Neuron (in vitro differentiated cells): ENCODE measurements at regions not wholly inside any gene's neighbourhood (a gene's known extent, or its start where the extent isn't known, plus 50 kb on each side); places are given as distances from the start of the nearest gene placed in this dataset.
"Not testable (repeated sequence)": the region's sequence is repeated elsewhere in the genome, so short reads cannot be mapped to it uniquely, and the experiment has no call there.

Experiments used
- H2AFZ ChIP-seq: one replicate; pipeline ENCODE4 v1.6.1; 2013; ENCODE audit warnings: low read depth, mild to moderate bottlenecking, inconsistent platforms, low read length, moderate library complexity
- H3K27me3 ChIP-seq: one replicate; pipeline ENCODE4 v1.6.1; 2013; ENCODE audit warnings: low read length; ENCODE audit not compliant: insufficient read depth
- H3K36me3 ChIP-seq: one replicate; pipeline ENCODE4 v1.6.1; 2013; ENCODE audit warnings: low read length; ENCODE audit not compliant: insufficient read depth
- H3K4me1 ChIP-seq: one replicate; pipeline ENCODE4 v1.6.1; 2013; ENCODE audit warnings: low read length; ENCODE audit not compliant: insufficient read depth
- H3K4me3 ChIP-seq: 2 replicates; pipeline ENCODE4 v1.5.1; 2013; ENCODE audit warnings: mild to moderate bottlenecking, low read length, moderate library complexity
- H3K9me3 ChIP-seq: one replicate; pipeline ENCODE4 v1.6.1; 2013; ENCODE audit warnings: low read length

DNA sequence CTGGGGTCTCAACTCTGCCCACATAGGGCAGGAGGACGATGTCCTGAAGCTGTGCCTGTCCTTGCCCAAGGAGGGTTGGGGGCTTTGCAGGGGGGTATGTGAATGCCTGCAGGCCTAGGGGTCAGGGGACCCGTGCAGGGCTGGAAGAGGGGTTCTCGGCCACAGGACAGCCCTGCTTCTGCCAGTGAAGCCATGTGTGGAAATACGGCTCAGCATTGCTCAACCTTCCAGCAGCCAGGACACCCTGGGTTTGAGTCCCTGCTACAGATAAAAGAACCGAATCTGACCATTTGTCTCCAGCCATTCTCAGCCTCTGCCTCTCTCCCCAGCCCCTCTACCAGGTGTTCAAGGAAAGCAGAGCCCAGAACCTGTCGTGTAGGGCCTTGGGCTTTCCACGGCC, 61.9 kb upstream of the SULF2 start:
- not testable (repeated sequence) for H3K27me3 ChIP-seq, H3K36me3 ChIP-seq, H2AFZ ChIP-seq, H3K4me3 ChIP-seq, H3K9me3 ChIP-seq
- peaks cover 14% of the 10 kb centered on the region for H3K4me1 ChIP-seq

DNA sequence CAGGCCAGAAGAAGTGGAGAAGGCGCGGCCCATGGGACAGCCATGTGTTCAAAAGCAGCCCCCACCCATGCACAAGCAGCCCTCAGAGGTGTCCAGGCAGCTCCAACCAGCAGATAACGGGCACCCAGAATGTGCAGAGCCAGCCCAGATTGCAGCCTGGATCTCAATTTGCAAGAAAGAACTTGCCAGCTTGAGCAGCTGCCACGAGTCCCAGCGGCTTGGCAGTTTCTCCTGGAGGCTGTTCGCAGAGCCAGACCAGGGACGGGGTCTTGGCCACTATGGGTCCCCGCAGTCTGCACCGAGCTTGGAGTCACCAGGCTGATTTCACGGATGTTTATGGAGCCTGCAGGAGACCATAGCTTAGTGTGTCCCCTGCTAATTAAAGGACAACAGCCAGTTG, 61.4 kb upstream of the SULF2 start:
- H3K9me3 ChIP-seq: not testable (repeated sequence)

DNA sequence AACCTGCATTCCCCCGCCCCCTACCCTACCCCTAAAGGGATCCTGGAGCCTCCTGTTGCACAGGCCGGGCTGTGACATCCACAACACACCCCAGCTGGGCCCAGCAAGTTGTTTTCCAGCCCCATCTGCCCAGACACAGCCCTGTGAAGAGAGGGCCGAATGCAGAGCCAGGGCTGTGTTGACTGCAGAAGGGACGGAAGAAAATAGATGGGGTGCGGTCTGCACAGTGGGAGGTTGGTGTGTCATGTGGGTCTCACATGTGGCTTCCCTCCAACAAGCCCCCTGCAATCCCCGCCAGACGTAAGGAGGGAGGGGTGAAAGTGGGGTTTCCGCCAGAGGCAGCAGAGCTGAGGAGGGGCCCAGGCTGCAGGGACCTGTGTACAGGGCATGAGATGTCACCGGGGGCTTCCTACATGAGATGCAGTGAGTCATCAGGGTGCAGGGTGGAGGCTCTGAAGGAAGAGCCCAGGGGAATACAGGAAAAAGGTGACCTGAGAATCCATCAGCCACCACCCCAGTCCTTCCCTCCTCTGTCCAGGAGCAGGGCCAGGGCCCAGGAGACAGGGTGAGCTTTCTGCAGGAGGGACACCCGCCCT, 60.2 kb upstream of the SULF2 start:
- H3K36me3 ChIP-seq, H3K4me3 ChIP-seq, H3K9me3 ChIP-seq, H3K27me3 ChIP-seq, H2AFZ ChIP-seq: not testable (repeated sequence)
- peaks cover 14% of the 10 kb centered on the region for H3K4me1 ChIP-seq

More for the DNA sequence above, 61.4 kb upstream of the SULF2 start:
- H3K36me3 ChIP-seq, H2AFZ ChIP-seq, H3K27me3 ChIP-seq, H3K4me3 ChIP-seq: not testable (repeated sequence)
- peaks cover 14% of the 10 kb centered on the region for H3K4me1 ChIP-seq

DNA sequence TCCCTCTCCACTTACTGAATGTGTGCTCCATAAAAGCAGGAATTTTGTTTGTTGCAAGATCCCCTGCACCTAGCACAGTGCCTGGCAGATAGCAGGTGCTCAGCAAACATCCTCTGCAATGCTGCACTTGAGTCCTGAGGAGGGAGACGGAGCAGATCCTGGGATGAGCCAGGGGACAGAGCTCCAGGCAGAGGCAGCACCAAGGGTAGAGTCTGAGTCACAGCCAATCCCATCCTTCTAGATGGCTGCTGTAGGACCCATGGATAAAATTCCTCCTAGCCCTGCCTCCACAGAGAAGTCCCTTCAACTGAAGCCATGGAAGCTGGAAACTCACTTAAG, 59.3 kb upstream of the SULF2 start:
- not testable (repeated sequence) for H2AFZ ChIP-seq, H3K36me3 ChIP-seq, H3K9me3 ChIP-seq, H3K27me3 ChIP-seq, H3K4me3 ChIP-seq
- H3K4me1 ChIP-seq: peaks cover 14% of the 10 kb centered on the region

DNA sequence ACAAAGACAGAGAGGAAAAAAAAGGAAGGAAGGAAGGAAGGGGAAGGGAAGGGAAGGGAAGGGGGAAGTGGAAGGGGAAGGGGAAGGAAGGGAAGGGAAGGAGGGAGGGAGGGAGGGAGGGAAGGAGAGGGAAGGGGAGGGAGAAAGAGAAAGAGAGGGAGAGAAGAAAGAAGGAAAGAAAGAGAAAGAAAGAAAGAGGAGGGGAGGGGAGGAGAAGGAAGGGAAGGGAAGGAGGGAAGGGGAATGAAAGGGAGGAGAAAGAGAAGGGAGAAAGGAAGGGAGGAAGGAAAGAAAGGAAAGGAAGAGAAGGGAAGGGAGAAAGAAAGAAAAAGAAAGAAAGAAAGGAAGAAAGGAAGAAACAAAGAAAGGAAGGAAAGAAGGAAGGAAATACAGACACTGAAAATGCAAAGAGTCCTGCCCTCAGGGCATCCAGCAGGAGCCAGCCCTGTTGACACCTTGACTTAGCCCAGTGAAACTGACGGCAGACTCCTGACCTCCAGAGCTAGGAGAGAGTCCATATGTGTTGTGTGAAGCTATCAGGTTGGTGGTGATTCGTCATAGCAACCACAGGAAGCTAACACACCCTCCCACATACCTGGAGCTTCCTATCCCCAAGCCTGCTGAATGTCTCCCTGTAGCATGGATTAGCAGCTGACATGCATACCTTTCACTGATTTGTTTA, 58.7 kb upstream of the SULF2 start:
- H3K9me3 ChIP-seq: no peaks in the 10 kb centered on the region
- no peaks in the 10 kb centered on the region for H3K36me3 ChIP-seq
- H3K4me3 ChIP-seq: no peak overlapping the region
- no peak overlapping the region for H2AFZ ChIP-seq
- peaks cover 14% of the 10 kb centered on the region for H3K4me1 ChIP-seq
- H3K27me3 ChIP-seq: no peaks in the 10 kb centered on the region

DNA sequence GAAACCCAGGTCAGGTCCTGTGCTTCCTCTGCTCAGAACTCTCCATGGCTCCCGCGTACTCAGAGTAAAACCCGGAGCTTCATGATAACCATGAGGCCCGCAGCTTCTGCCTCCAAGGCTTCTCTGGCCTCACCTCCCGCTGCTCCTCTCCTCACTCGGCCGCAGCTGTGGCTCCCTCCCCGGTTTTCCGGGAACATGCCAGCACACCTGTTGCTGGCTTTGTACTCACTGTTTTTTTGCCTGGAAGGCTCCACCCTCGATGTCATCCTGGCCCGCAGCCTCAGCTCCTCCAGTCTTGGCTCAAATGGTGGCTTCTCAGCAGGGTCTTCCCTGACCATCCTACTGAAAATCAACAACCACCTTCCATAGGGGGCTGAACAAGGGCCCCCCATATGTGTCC, 57.7 kb upstream of the SULF2 start:
- not testable (repeated sequence) for H3K36me3 ChIP-seq, H3K27me3 ChIP-seq, H2AFZ ChIP-seq, H3K4me3 ChIP-seq, H3K9me3 ChIP-seq
- peaks cover 12% of the 10 kb centered on the region for H3K4me1 ChIP-seq

DNA sequence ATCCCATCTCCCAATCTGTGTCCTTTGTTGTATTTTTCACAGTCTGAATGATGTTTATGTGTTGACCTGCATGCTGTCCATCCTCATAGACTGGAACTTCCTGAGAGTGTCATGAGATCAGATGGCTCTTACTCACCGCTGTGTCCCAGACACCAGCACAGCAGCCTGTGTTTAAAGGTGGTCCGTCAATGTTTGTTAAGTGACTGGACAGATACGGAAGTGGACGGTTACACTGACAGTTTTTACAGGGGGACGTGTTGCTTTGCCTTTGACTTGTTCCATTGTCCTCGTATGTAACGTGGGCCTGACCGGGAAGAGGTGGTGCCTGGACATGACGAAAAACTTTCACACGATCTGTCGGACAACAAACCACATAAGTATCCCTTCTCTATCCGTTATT, 56.7 kb upstream of the SULF2 start:
- H3K9me3 ChIP-seq, H3K4me3 ChIP-seq, H3K27me3 ChIP-seq, H3K36me3 ChIP-seq, H3K4me1 ChIP-seq, H2AFZ ChIP-seq: not testable (repeated sequence)

DNA sequence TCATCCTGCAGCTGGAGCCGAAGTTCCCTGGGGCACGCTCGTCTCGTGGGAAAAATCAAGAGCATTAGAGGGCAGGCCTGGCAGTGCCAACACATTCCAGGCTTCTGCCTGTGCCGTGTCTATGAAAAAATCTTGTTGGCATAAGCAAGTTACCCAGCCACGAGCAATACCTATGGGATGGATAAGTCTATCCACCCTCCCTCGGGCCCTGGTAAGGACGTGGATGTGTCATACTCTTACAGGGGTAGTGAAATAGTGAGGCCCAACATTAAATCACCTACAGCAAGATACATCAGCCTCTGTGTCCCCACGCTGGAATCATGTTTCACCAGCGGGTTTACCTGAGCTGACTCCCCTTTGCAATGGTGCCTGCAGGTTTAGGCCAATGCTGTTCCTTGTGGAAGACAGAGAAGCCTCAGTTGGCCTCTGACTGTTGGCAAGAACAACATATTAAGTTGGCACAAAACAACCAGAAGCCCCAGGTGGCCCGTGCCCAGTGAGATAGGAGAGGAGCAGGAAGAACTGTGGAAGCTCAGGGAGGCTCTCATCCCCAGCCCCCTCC, 51.1 kb upstream of the SULF2 start:
- H3K36me3 ChIP-seq, H3K9me3 ChIP-seq, H3K4me3 ChIP-seq, H3K4me1 ChIP-seq, H3K27me3 ChIP-seq, H2AFZ ChIP-seq: not testable (repeated sequence)
